ENCODE measurements at regions not wholly inside any gene's neighbourhood (a gene's known extent, or its start where the extent isn't known, plus 50 kb on each side); places are given as distances from the start of the nearest gene placed in this dataset.

- no peak for TF ChIP-seq ZFX (IDR thresholded peaks at IDR 0.05; ENCODE audit: borderline replicate concordance)
- TF ChIP-seq, protein P1, sequence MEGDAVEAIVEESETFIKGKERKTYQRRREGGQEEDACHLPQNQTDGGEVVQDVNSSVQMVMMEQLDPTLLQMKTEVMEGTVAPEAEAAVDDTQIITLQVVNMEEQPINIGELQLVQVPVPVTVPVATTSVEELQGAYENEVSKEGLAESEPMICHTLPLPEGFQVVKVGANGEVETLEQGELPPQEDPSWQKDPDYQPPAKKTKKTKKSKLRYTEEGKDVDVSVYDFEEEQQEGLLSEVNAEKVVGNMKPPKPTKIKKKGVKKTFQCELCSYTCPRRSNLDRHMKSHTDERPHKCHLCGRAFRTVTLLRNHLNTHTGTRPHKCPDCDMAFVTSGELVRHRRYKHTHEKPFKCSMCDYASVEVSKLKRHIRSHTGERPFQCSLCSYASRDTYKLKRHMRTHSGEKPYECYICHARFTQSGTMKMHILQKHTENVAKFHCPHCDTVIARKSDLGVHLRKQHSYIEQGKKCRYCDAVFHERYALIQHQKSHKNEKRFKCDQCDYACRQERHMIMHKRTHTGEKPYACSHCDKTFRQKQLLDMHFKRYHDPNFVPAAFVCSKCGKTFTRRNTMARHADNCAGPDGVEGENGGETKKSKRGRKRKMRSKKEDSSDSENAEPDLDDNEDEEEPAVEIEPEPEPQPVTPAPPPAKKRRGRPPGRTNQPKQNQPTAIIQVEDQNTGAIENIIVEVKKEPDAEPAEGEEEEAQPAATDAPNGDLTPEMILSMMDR (IDR thresholded peaks at IDR 0.05), result no peak
- H3K27ac ChIP-seq, result no peak overlapping the region
These were observed 61.2 kb downstream of the KLF6 start for GRCh38 chr10:3723766-3724165.

DNA sequence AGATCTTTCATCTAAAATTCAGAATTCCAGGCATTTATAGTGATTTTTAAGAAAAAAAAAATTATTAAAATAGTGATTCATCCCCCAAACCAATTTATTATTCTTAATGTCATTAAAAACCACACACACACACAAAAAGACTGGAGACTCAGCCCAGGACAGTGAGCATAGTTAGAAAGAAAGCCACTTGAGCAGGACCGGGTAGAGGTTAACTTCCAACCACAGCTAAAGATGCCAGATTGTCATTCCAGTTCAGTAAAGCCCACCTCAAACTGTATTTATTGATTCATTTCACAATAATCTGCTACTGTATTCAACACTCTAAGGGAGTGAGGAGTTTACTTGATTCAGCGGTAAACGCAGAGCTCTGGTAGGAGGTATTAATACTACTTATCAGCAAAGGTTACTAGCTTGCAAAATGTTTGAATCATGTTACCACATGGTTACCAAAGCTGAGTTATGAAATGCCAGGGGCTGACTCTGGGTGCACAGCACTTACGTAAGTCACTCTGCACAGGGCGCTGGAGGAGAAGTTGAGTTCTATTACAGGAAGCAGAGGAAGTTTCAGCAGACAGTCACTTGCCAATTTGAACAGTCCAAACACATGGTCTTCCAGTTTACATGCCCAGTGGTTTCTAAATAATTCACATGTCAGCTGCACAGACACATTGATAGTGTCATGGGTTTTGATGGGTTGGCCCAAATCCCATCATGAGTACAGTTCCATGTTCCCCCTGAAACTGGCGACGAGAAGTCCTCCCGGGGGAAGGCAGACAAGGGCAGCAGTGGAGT is 64.6 kb downstream of the KLF6 start:
- no peak overlapping the region for H3K27ac ChIP-seq
- TF ChIP-seq ZFX (IDR thresholded peaks at IDR 0.05; ENCODE audit: borderline replicate concordance), result no peak
- TF ChIP-seq, protein P1 (IDR thresholded peaks at IDR 0.05), result no peak

DNA sequence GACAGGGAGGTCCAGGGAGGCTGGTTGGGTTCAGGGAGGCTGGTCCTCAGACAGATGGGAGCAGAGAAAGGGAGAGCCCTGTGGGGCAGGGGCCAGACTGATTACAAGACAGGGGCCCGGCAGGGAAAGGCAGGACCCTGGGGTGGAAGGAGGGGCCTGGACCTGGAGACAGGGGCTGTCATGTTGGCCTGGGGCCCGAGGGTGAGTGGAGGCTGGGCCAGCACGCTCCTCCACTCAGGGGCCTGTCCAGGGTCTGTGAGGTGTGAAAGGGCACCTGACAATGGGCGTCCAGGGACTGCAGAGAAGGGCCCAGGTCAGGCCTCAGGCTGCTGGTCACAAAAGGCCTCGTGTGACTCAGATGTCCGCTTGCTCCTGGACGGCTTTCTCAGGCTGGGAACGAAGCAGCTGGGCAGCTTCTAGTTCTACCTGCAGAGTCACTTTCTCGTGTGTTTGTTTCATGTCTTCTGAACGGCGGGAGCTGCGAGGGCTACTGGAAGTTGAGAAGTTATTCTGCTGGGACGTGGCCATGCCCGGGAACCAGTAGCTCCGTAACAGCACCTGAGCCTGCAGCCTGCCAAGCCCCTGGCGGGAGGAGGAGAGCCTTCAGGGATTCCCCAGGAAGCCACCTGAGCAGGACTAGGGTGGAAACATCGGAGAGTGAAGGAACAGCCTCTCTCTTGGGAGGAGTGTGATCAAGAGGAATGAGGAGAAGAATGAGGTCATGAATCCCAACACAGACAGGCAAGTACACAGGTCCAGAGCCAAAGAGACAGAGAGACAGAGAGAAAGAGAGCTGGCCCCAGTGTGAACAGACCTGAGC is 65.8 kb downstream of the KLF6 start:
- H3K27ac ChIP-seq, result no peak overlapping the region
- TF ChIP-seq, protein P1 (IDR thresholded peaks at IDR 0.05), result no peak
- no peak for TF ChIP-seq ZFX (IDR thresholded peaks at IDR 0.05; ENCODE audit: borderline replicate concordance)

DNA sequence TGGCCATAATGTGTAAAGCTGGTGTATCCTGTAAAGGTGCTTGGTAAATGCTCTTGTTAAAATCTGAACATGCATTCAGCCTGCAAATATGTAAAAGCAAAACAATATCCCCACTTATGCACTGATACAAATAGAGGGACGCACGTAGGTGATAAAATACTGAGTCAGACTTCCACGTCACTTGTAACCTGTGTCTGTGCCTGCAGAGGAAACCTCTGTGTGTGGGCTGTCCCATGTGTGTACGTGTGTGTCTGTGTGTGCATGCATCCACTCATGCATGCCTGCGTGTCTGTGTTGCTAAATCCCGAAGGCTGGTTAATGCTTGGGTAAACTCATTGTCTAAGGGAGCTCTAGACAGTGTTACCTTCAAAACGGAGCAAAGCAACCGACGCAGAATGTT is 68.9 kb downstream of the KLF6 start:
- no peak overlapping the region for H3K27ac ChIP-seq

GRCh38 chr10:3714967-3715366 is 70.0 kb downstream of the KLF6 start:
- H3K27ac ChIP-seq, result no peak overlapping the region
- TF ChIP-seq, protein P1 (IDR thresholded peaks at IDR 0.05), result no peak
- TF ChIP-seq ZFX (IDR thresholded peaks at IDR 0.05; ENCODE audit: borderline replicate concordance), result no peak

More for the DNA sequence above, 68.9 kb downstream of the KLF6 start:
- TF ChIP-seq ZFX (IDR thresholded peaks at IDR 0.05; ENCODE audit: borderline replicate concordance), result no peak
- TF ChIP-seq, protein P1 (IDR thresholded peaks at IDR 0.05), result no peak

GRCh38 chr10:3714531-3714930 is 70.5 kb downstream of the KLF6 start:
- no peak overlapping the region for H3K27ac ChIP-seq
- TF ChIP-seq ZFX (IDR thresholded peaks at IDR 0.05; ENCODE audit: borderline replicate concordance), result no peak
- TF ChIP-seq, protein P1 (IDR thresholded peaks at IDR 0.05), result no peak

DNA sequence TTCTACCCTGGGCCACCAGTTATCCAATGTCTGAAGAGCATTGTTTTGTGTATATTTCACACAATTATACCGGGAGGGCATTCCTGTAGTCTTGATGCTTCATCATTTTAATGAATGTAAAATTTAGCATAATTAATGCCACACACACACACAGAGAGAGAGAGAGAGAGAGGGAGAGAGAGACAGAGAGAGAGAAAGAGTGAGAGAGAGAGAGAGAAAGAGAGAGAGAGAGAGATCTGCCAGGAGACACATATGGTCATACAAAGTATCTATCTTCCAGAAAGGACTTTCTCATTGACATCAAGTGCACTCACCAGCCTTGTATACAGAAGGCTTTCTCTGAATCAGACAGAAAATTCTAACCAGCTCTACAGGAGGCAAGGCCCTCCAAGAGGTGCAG is 72.3 kb downstream of the KLF6 start:
- TF ChIP-seq ZFX (IDR thresholded peaks at IDR 0.05; ENCODE audit: borderline replicate concordance), result no peak
- TF ChIP-seq, protein P1 (IDR thresholded peaks at IDR 0.05), result no peak
- no peak overlapping the region for H3K27ac ChIP-seq

Measured in 22Rv1 (cell line).